ENCODE measurements at regions not wholly inside any gene's neighbourhood (a gene's known extent, or its start where the extent isn't known, plus 50 kb on each side); places are given as distances from the start of the nearest gene placed in this dataset.

DNA sequence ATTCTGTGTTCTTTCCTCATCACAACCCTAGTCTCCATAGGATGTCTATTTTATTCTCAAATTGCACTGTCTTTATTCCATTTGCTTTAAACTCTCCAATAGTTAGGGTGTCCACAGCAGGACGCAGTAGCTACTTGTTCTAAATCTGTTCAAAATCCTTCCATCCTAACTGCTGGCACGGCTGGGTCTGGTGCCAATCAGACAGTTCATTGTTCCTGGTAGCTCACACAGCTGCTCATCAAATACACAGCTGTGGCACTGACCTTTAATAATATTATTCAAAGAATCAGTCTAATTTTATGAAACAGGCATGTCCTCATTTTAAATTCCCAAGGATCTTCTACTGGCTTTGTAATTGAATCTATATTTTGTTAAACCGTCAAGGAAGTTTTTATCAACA lies 59.7 kb upstream of the TMEFF2 start:
- no peak for DNase-seq
- Histone ChIP-seq H3K27me3 (replicated peaks; ENCODE audit: control insufficient read depth, insufficient read depth, low read length) (no peaks in the 10 kb centered on the region), H3K4me1 (no peaks in the 10 kb centered on the region), H3K9me3 (no peaks in the 10 kb centered on the region), H3K4me3 (ENCODE audit: low read depth, low read length) (no peak overlapping the region), H3K36me3 (ENCODE audit: control insufficient read depth, insufficient read depth, low read length) (no peaks in the 10 kb centered on the region)
- BruUV-seq (replicated peaks), result no TSS peak
- no peaks in the 10 kb centered on the region for H3K9me3 Mint-ChIP-seq (ENCODE audit: unreplicated experiment)
- TF ChIP-seq, protein P1, sequence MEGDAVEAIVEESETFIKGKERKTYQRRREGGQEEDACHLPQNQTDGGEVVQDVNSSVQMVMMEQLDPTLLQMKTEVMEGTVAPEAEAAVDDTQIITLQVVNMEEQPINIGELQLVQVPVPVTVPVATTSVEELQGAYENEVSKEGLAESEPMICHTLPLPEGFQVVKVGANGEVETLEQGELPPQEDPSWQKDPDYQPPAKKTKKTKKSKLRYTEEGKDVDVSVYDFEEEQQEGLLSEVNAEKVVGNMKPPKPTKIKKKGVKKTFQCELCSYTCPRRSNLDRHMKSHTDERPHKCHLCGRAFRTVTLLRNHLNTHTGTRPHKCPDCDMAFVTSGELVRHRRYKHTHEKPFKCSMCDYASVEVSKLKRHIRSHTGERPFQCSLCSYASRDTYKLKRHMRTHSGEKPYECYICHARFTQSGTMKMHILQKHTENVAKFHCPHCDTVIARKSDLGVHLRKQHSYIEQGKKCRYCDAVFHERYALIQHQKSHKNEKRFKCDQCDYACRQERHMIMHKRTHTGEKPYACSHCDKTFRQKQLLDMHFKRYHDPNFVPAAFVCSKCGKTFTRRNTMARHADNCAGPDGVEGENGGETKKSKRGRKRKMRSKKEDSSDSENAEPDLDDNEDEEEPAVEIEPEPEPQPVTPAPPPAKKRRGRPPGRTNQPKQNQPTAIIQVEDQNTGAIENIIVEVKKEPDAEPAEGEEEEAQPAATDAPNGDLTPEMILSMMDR (IDR thresholded peaks at IDR 0.05; ENCODE audit: insufficient read depth in 1 of 2, low read depth in 1 of 2, low read length in 1 of 2, severe bottlenecking in 1 of 2, unreplicated experiment in 1 of 2), result no peak
- no peak overlapping the region for H3K27ac Mint-ChIP-seq (ENCODE audit: unreplicated experiment)
- intact Hi-C loops (cut with micrococcal nuclease; ENCODE audit: unreplicated experiment), result no loop called here
- H3K27me3 Mint-ChIP-seq (ENCODE audit: insufficient read depth, unreplicated experiment), result no peaks in the 10 kb centered on the region
- H3K36me3 Mint-ChIP-seq (ENCODE audit: insufficient read depth, unreplicated experiment), result no peaks in the 10 kb centered on the region
- no peaks in the 10 kb centered on the region for H3K4me1 Mint-ChIP-seq (ENCODE audit: low read depth, unreplicated experiment)
- POLR2A ChIA-PET, result no interaction called here
- no peak overlapping the region for H3K4me3 Mint-ChIP-seq (ENCODE audit: unreplicated experiment)
- CTCF ChIA-PET, result no interaction called here

DNA sequence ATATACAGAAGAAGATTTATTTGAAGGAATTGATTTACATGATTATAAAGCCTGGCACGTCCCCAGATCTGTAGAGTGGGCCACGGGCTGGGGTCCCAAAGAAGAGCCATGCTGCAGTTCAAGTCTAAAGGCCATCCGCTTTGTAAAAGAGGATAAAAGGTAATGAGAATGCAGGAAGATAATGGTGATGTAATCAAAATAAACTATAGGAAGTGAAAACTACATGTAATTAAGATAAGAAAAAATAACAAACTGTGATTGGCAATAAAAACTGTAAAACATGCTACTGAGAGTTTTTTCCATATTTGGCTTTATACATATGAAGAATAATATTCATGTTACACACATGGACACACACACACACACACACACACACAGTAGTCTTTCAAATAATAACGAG lies 59.0 kb upstream of the TMEFF2 start:
- Mint-ChIP-seq H3K9me3 (ENCODE audit: unreplicated experiment) (no peaks in the 10 kb centered on the region), H3K27me3 (ENCODE audit: insufficient read depth, unreplicated experiment) (no peaks in the 10 kb centered on the region)
- POLR2A ChIA-PET, result no interaction called here

DNA sequence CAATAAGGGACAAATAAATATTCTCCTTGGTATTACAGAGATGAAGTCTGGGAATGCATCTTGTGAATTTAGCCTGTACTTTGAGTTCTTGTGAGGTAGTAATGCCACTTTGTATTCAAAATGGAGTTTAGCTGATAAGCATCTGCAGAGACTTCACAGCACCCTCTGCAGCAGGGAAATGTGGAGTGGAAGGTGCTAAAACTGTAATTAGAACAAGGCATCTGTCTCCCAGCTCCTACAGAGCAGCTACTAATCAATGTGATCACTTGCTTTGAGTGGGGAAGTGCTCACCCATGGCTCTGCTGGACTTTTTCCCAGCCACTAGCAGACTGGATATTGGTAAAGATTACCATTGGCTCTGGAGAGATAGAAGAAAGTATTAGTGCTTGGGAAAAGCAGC lies 56.2 kb upstream of the TMEFF2 start:
- H3K4me1 ChIP-seq, result no peaks in the 10 kb centered on the region
- H3K27me3 ChIP-seq (replicated peaks; ENCODE audit: control insufficient read depth, insufficient read depth, low read length), result no peaks in the 10 kb centered on the region
- H3K4me3 ChIP-seq (ENCODE audit: low read depth, low read length), result no peak overlapping the region
- Mint-ChIP-seq H3K4me1 (ENCODE audit: low read depth, unreplicated experiment) (no peaks in the 10 kb centered on the region), H3K4me3 (ENCODE audit: unreplicated experiment) (no peak overlapping the region), H3K27ac (ENCODE audit: unreplicated experiment) (no peak overlapping the region), H3K9me3 (ENCODE audit: unreplicated experiment) (no peaks in the 10 kb centered on the region), H3K27me3 (ENCODE audit: insufficient read depth, unreplicated experiment) (no peaks in the 10 kb centered on the region), H3K36me3 (ENCODE audit: insufficient read depth, unreplicated experiment) (no peaks in the 10 kb centered on the region)
- ChIA-PET POLR2A (no interaction called here), CTCF (no interaction called here)
- DNase-seq, result no peak
- H3K9me3 ChIP-seq, result no peaks in the 10 kb centered on the region
- TF ChIP-seq, protein P1 (IDR thresholded peaks at IDR 0.05; ENCODE audit: insufficient read depth in 1 of 2, low read depth in 1 of 2, low read length in 1 of 2, severe bottlenecking in 1 of 2, unreplicated experiment in 1 of 2), result no peak
- intact Hi-C loops (cut with micrococcal nuclease; ENCODE audit: unreplicated experiment), result no loop called here
- BruUV-seq (replicated peaks), result no TSS peak
- H3K36me3 ChIP-seq (ENCODE audit: control insufficient read depth, insufficient read depth, low read length), result no peaks in the 10 kb centered on the region

More for the DNA sequence above, 59.0 kb upstream of the TMEFF2 start:
- H3K4me3 ChIP-seq (ENCODE audit: low read depth, low read length), result no peak overlapping the region
- Mint-ChIP-seq H3K4me1 (ENCODE audit: low read depth, unreplicated experiment) (no peaks in the 10 kb centered on the region), H3K36me3 (ENCODE audit: insufficient read depth, unreplicated experiment) (no peaks in the 10 kb centered on the region), H3K27ac (ENCODE audit: unreplicated experiment) (no peak overlapping the region), H3K4me3 (ENCODE audit: unreplicated experiment) (no peak overlapping the region)
- TF ChIP-seq, protein P1 (IDR thresholded peaks at IDR 0.05; ENCODE audit: insufficient read depth in 1 of 2, low read depth in 1 of 2, low read length in 1 of 2, severe bottlenecking in 1 of 2, unreplicated experiment in 1 of 2), result no peak
- no peaks in the 10 kb centered on the region for H3K9me3 ChIP-seq
- no peaks in the 10 kb centered on the region for H3K36me3 ChIP-seq (ENCODE audit: control insufficient read depth, insufficient read depth, low read length)
- CTCF ChIA-PET, result no interaction called here
- no TSS peak for BruUV-seq (replicated peaks)
- intact Hi-C loops (cut with micrococcal nuclease; ENCODE audit: unreplicated experiment), result no loop called here
- no peaks in the 10 kb centered on the region for H3K27me3 ChIP-seq (replicated peaks; ENCODE audit: control insufficient read depth, insufficient read depth, low read length)
- no peak for DNase-seq
- no peaks in the 10 kb centered on the region for H3K4me1 ChIP-seq
